Sigmoid colon (tissue), 4 donors: ENCODE measurements at regions not wholly inside any gene's neighbourhood (a gene's known extent, or its start where the extent isn't known, plus 50 kb on each side); places are given as distances from the start of the nearest gene placed in this dataset.

Experiments
- EP300 ChIP-seq, 4 donors: sonication (generic); formaldehyde crosslinking; IDR thresholded peaks; one replicate each; pipeline ENCODE4 v1.6.1; 2017; ENCODE audit warnings: antibody characterized with exemption in 4 of 4
- POLR2A ChIP-seq, 2 donors: fragments of 450-650 bp; IDR thresholded peaks; one replicate each; pipeline ENCODE4 v1.6.1; 2016; ENCODE audit warnings: antibody characterized with exemption in 2 of 2, mild to moderate bottlenecking in 2 of 2, moderate library complexity in 2 of 2
- POLR2AphosphoS5 ChIP-seq, 4 donors: sonication (generic); formaldehyde crosslinking; IDR thresholded peaks; one replicate each; pipeline ENCODE4 v1.6.1; 2017; ENCODE audit warnings: antibody characterized with exemption in 4 of 4
- TF ChIP-seq, protein P1 (sequence below), 4 experiments: fragments of 450-650 bp in 3 of 4; fragments of 200-600 bp in 1 of 4; IDR thresholded peaks; one replicate each; pipeline ENCODE4 v1.5.1; 2016 to 2019; ENCODE audit warnings: antibody characterized with exemption in 4 of 4, mild to moderate bottlenecking in 3 of 4, moderate library complexity in 2 of 4

DNA sequence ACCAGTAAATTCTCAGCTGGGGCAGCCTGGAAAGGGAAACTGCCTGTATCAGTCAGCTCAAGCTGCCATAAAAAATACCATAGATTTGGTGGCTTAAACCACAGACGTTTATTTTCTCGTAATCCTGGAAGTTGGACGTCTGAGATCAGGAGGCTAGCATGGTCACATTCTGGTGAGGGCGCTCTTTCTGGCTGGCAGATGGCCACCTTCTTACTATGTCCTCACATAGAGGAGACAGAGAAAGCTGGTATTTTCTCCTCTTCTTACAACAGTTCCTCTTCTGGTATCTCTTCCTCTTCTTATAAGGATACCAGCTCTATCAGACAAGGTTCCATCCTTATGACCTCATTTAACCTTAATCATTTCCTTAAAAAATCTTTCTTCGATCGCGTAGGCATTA, 50.5 kb upstream of the RFX3 start:
- TF ChIP-seq, protein P1, sequence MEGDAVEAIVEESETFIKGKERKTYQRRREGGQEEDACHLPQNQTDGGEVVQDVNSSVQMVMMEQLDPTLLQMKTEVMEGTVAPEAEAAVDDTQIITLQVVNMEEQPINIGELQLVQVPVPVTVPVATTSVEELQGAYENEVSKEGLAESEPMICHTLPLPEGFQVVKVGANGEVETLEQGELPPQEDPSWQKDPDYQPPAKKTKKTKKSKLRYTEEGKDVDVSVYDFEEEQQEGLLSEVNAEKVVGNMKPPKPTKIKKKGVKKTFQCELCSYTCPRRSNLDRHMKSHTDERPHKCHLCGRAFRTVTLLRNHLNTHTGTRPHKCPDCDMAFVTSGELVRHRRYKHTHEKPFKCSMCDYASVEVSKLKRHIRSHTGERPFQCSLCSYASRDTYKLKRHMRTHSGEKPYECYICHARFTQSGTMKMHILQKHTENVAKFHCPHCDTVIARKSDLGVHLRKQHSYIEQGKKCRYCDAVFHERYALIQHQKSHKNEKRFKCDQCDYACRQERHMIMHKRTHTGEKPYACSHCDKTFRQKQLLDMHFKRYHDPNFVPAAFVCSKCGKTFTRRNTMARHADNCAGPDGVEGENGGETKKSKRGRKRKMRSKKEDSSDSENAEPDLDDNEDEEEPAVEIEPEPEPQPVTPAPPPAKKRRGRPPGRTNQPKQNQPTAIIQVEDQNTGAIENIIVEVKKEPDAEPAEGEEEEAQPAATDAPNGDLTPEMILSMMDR (IDR thresholded peaks at IDR 0.05): no peak
- TF ChIP-seq POLR2AphosphoS5 (IDR thresholded peaks at IDR 0.05): no peak
- TF ChIP-seq POLR2A (IDR thresholded peaks at IDR 0.05): no peak
- TF ChIP-seq EP300 (IDR thresholded peaks at IDR 0.05): no peak
